Right hindlimb (tissue), 1 donor: ENCODE measurements at regions not wholly inside any gene's neighbourhood (a gene's known extent, or its start where the extent isn't known, plus 50 kb on each side); places are given as distances from the start of the nearest gene placed in this dataset.
"Not testable (repeated sequence)": the region's sequence is repeated elsewhere in the genome, so short reads cannot be mapped to it uniquely, and the experiment has no call there.

ENCODE experiments used
- DNase-seq: peaks from one replicate; pipeline ENCODE4 v3.0.0-alpha.2; 2018

- no peak for DNase-seq
These were observed 199.4 kb downstream of the CHIC2 start for GRCh38 chr4:53865054-53865453.

GRCh38 chr4:53863736-53864365 is 200.6 kb downstream of the CHIC2 start:
- DNase-seq, result peak; percentile 24

GRCh38 chr4:53863158-53863557 is 201.2 kb downstream of the CHIC2 start:
- peak; percentile 81 for DNase-seq

- DNase-seq, result no peak
These were observed 202.4 kb downstream of the CHIC2 start for GRCh38 chr4:53861856-53862610.

- DNase-seq, result no peak
These were observed 205.1 kb downstream of the CHIC2 start for GRCh38 chr4:53859305-53859704.

GRCh38 chr4:53858744-53859143 is 205.7 kb downstream of the CHIC2 start:
- DNase-seq, result no peak

- DNase-seq, result peak; percentile 38
These were observed 208.7 kb downstream of the CHIC2 start for GRCh38 chr4:53855581-53856250.

- peak; percentile 35 for DNase-seq
These were observed 209.3 kb downstream of the CHIC2 start for GRCh38 chr4:53854991-53855568.

GRCh38 chr4:53852343-53852742 is 212.1 kb downstream of the CHIC2 start:
- no peak for DNase-seq

- no peak for DNase-seq
These were observed 216.4 kb downstream of the CHIC2 start for GRCh38 chr4:53847965-53848364.

- no peak for DNase-seq
These were observed 219.9 kb downstream of the CHIC2 start for GRCh38 chr4:53844551-53844950.

GRCh38 chr4:53844133-53844532 is 220.3 kb downstream of the CHIC2 start:
- DNase-seq, result no peak

GRCh38 chr4:53841711-53842110 is 222.7 kb downstream of the CHIC2 start:
- DNase-seq, result no peak

GRCh38 chr4:53840643-53841042 is 223.8 kb downstream of the CHIC2 start:
- DNase-seq, result no peak

GRCh38 chr4:53833302-53834003 is 231.0 kb downstream of the CHIC2 start:
- not testable (repeated sequence) for DNase-seq

GRCh38 chr4:53832549-53832948 is 231.9 kb downstream of the CHIC2 start:
- DNase-seq, result no peak

GRCh38 chr4:53830511-53830910 is 233.9 kb downstream of the CHIC2 start:
- DNase-seq, result no peak

- DNase-seq, result no peak
These were observed 230.0 kb upstream of the LNX1 start for GRCh38 chr4:53821179-53821851.

GRCh38 chr4:53818104-53818503 is 226.8 kb upstream of the LNX1 start:
- DNase-seq, result no peak

GRCh38 chr4:53816561-53816960 is 225.3 kb upstream of the LNX1 start:
- no peak for DNase-seq

- no peak for DNase-seq
These were observed 224.0 kb upstream of the LNX1 start for GRCh38 chr4:53815281-53815680.

- no peak for DNase-seq
These were observed 222.7 kb upstream of the LNX1 start for GRCh38 chr4:53813998-53814397.
